Right renal pelvis (tissue), 4 donors: ENCODE measurements at regions not wholly inside any gene's neighbourhood (a gene's known extent, or its start where the extent isn't known, plus 50 kb on each side); places are given as distances from the start of the nearest gene placed in this dataset.
"Not testable (repeated sequence)": the region's sequence is repeated elsewhere in the genome, so short reads cannot be mapped to it uniquely, and the experiment has no call there.

Experiments
- DNase-seq, 4 donors: peaks; one replicate each; pipeline ENCODE4 v3.0.0-alpha.2; 2013; ENCODE audit warnings: low read depth in 4 of 4, low spot score in 3 of 4, missing footprints in 1 of 4

DNA sequence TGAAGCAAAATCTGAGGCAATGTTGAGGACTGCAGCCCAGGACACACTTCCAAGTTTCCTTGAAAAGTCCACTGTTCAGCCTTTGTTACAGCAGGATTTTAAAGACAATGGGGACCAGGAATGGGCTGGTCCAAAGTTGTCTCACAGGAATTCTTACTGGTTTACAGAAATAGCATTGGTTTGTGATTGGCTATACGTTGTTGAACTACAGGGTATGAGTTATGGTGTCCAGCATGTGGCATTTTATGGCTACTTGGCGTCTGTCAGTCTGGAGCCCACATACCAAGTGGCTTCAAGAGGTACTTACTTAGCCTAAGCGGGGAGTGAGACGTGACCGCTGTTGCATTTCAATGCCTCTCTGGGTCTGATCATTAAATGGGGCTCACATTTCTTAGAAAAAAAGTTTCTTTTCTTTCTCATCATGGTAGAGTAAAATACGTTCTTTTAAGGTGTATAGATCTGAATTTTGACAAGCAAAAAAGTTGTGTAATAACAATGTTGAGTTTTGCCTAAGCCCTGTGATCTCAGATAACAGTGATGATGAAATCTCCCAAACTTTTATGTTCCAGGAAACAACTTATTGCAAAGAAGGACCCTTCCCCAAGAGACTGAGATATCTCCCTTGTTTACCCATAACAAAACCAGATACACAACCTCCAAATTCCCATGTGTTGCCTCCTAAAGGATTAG is 100.0 kb upstream of the TRIM24 start:
- no peak for DNase-seq

DNA sequence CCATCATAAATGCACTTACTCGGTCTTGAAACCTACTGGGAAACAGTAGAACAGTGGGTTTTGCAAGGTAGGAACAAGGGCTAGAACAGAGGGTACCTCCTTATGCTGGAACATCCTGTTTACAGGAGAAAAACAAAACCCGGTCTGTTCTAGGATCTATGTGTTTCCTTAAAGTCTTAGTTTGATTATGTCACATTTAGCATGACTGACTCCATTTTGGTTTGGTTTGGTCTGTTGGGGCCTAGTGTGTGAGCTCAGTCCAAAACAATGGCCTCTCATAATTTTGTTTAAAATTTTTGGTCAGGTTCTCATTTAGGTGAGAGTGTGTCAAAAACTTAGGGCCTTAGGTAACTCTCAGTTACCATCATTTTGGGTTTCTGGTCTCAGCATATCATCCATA is 96.3 kb upstream of the TRIM24 start:
- DNase-seq = no peak

DNA sequence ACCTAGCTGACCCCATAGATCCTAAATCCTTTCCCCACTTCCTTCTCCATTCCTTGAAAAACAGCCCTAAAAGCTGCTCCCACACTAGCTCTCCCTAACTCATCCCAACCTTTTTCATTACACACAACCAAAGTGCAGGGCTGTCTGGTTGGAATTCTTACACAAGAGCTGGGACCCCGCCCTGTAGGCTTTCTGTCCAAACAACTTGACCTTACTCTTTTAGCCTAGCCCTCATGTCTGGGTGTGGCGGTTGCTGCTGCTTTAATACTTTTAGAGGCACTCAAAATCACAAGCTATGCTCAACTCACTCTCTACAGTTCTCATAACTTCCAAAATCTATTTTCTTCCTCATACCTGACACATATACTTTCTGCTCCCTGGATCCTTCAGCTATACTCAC is 93.9 kb upstream of the TRIM24 start:
- DNase-seq = not testable (repeated sequence)

DNA sequence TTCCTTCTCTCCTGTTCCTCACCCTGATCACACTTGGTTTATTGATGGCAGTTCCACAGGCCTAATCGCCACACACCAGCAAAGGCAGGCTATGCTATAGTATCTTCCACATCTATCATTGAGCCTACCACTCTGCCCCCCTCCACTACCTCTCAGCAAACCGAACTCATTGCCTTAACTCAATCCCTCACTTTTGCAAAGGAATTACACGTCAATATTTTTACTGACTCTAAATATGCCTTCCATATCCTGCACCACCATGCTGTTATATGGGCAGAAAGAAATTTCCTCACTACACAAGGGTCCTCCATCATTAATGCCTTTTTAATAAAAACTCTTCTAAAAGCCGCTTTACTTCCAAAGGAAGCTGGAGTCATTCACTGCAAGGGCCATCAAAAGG is 93.4 kb upstream of the TRIM24 start:
- DNase-seq = not testable (repeated sequence)

DNA sequence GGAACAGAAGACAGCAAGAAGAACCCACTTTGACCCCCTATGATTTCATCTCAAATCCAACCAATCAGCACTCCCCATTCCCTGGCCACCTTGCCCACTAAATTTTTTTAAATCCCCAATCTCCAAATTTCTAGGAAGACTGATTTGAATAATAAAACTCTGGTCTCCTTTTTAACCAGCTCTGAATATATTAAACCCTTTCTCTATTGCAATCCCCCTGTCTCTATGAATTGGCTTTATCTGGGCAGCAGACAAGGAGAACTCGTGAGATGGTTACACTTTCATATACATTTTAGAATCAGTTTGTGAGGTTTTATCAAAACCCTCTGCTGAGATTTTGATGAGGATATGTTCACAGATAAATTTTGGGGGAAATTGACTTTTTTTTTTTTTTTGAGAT is 90.3 kb upstream of the TRIM24 start:
- DNase-seq = no peak

DNA sequence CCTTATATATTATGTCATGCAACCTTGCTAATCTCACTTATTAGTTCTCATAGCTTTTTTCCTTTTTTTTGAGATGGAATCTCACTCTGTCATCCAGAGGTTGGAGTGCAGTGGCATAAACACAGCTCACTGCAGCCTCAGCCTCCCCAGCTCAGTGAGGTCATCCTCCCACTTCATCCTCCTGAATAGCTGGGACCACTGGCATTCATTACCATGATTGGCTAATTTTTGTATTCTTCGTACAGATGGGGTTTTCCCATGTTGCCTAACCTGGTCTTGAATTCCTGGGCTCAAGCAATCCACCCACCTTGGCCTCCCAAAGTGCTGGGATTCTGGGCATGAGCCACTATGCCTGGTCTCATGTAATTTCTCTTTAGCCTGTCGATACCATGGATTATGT is 89.1 kb upstream of the TRIM24 start:
- DNase-seq = no peak

DNA sequence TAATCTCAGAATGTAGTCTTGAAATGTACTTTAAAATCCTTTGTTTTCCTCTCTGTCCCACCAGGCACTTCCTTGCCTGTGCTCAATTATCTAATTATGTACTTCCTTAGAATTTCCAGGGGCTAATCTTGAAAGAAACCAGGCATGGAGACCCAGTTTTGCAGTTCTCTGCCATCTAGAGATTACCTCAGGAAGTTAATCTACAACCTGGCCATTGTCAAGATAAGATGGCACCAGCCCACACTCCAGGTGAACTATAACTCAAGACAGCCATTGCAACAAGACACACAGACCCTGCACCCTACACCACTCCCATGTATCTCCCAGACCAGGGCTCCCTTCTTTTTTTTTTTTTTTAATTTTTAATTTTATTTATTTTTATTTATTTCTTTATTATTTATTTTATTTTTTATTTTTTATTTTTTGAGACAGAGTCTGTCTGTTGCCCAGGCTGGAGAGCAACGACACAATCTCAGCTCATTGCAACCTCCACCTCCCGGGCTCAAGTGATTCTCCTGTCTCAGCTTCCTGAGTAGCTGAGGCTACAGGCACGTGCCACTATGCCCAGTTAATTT is 85.9 kb upstream of the TRIM24 start:
- DNase-seq = no peak

DNA sequence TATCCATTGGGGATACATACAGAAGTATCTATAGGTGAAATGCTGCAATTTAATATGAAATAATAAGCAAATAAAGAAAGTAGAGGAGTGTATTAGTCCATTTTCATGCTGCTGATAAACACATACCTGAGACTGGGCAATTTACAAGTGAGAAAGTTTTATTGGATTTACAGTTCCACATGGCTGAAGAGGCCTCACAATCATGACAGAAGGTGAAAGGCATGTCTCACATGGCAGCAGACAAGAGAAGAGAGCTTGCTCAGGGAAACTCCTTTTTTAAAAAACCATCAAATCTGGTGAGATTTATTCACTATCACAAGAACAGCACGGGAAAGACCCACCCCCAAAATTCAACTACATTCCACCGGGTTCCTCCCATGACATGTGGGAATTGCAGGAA is 82.8 kb upstream of the TRIM24 start:
- DNase-seq = no peak

DNA sequence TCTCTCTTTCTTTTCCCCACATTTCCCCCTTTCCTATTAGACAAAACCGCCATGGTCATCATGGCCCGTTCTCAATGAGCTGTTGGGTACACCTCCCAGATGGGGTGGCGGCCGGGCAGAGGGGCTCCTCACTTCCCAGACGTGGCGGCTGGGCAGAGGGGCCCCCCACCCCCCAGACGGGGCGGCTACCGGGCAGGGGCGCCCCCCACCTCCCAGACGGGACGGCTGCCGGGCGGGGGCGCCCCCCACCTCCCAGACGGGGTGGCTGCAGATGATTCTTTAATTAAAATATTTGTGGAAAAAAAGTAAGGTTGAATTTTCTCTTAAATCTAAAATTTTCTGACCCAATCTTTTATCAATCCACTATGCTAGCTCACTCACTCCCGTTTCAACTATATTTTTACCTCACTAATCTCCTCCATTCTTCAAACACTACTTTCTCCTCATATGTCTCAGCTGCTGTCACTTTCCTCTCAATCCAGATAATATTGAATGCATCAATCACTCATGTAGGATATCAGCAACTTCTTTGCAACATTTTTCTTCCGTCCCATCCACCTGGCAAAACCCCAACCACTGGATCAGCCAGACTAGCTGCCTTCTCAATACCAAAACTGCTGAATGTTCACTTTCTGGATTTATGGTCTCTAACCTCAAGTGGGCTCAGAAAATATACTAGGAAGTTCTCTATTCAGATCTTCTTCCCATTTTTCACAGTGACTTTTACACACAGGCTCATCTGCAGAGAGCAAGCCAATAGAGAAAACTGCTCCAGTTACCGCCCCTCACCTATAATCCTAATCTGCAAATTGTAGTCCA is 81.1 kb upstream of the TRIM24 start:
- no peak for DNase-seq

DNA sequence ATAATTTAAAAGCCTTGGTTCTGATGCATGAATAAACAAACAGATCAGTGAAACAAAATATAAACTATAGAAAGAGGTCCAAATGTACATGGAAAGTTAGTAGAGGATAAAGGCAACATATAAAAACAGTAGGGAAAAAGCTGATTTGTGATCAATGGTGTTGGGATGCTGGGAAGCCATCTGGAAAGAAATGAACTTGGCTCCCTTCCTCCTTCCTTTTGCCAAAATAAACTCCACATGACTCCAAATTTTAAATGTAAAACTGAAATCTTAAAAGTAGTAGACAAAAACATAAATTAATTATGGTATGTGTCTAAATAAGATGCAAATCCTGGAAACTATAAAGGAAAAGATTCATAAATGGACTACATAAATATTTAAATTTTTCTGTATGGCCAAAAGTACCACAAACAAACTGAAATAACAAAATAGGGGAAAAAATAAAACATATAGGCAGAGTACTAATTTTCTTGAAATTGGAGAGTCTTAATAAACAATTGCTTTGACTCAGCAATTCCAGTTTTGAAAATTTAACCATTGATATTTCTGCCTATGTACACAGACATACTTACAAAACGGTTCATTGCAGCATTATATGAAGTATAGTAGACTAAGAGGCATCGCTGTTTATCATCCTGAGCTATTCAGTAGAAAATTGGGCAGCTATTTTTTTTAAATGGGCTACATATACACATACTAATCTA is 77.0 kb upstream of the TRIM24 start:
- peak in 3 of 4 donors; percentile 15 to 37 (median 16) for DNase-seq

DNA sequence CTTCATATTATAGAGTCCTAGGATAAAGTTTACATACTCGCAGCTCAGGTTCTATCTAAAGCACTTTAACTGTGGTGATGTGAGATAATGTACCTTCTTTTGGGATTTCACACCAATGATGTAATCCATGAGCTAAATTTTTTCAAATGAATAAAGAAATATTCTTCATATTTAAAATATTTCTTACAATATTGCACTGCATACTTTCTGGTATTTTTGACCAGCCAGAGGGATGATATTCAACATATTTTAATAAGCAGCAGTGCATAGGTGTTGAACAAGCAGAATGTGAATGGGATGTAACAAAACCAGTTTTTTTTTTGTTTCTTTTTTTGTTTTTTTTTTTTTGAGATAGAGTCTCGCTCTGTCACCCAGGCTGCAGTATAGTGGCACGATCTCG is 73.2 kb upstream of the TRIM24 start:
- no peak for DNase-seq

DNA sequence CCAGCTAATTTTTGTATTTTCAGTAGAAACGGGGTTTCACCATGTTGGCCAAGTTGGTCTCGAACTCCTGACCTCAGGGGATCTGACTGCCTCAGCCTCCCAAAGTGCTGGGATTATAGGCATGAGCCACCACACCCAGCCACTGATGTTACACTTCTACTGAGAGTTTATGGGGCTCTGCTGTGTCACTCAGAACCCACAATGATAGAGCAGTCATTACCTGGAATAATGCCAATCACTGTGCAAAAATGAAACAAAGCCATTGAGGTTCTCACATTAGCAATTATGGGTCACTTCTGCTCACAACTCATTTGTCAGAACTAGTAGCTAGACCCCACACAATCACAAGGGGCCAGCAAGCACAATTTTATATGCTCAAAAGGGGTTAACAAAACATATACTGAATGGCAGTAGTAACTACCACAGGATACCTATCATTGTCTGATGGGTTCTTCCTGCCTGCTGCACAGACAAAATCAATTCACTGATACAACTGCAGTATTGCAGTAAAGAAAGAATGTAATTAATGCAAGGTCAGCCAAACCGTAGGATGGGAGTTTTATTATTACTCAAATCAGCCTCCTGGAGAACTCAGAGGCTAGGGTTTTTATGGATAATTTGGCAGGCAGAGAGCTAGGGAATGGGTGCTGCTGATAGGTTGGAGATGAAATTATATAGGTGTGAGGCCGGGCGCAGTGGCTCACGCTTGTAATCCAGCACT is 72.1 kb upstream of the TRIM24 start:
- no peak for DNase-seq

DNA sequence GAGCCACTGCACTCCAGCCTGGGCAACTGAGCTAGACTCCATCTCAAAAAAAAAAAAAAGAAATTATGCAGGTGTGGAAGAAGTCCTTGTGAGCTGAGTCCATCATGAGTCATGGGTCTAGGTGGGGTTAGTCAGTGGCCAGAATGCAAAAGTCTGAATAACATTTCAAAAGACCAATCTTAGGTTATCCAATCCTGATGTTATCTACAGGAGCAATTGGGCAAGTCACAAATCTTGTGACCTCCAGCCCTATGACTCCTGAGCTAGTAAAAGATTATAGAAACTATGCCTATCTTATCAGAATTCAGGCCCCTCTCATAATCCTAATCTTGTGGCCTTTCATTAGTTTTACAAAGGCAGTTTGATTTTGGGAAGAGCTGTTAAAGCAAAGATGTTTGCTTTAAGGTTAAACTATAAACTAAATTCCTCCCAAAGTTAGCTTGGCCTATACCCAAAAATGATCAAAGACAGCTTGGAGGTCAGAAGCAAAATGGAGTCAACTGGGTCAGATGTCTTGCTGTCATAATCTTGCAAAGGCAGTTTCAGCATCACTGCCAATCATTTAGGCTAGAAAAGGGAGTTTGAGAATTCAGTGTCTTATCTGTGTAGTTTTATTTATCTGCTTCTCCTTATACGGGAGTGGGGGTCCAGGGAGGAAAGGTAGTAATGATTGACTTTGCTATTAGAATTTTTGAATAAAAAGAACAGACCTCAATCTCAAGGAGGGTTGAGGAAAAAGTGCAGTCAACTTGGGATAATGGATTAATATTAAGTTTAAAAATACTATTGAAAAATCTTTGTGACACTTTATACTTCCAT is 71.2 kb upstream of the TRIM24 start:
- no peak for DNase-seq

DNA sequence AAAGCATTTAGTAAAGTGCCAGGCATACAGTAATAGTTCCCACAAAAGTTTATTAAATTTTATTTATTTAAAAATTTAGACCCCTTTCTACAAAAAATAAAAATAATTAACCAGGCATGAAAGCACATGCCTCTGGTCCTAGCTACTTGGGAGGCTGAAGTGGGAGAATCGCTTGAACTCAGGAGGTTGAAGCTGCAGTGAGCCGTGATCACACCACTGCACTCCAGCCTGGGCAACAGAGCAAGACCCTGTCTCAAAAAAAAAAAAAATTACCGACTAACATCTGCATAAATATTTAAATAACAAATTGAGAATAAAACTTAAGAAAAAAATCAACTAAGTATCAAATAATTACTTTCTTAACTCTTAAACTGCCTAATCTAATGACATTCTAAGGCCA is 64.3 kb upstream of the TRIM24 start:
- no peak for DNase-seq

DNA sequence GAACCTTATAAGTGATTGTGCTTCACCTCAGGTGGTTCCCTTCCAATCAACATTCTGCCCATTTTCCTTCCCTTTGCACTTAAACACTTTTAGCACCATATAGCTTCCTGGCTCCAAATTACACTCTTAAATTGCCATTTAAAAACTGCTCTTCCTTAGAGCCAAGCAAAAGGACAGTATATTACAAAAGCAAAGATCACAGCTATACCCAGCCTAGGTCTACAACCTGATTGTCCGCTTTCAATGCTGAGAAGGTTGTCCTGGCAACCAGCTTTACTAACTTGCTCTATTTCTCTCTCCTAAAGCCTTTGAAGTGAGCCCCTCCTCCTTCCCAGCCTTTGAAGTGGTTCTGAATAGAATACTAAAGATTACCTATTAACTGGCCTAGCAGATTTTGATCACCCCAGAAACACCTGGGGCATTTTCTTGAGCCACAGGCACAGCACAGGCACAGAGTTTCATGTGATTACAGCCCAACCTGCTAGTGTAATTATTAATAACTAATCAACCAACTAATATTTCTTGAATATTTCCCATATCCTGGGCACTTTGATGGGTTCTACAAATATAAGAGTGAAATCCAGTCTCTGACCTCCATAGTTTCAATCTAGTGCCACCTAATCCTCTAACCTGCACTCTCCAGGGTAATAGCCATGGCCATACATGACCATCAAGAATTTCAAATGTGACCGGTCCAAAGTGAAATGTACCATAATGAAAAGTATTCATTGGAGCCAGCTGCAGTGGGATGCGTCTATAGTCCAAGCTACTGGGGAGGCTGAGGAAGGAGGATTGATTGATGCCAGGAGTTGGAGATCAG is 63.6 kb upstream of the TRIM24 start:
- peak; percentile 37 to 80 (median 70) for DNase-seq

DNA sequence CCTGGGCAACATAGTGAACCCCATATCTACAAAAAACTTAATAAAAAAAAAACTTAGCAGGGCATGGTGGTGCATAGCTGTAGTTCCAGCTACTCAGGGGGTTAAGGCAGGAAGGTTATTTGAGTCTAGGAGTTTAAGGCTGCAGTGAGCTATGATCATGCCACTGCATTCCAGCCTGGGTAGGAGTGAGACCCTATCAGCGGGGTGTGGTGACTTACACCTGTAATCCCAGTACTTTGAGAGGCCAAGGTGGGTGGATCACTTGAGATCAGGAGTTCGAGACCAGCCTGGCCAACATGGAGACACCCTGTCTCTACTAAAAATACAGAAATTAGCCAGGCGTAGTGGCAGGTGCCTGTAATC is 63.0 kb upstream of the TRIM24 start:
- not testable (repeated sequence) for DNase-seq

DNA sequence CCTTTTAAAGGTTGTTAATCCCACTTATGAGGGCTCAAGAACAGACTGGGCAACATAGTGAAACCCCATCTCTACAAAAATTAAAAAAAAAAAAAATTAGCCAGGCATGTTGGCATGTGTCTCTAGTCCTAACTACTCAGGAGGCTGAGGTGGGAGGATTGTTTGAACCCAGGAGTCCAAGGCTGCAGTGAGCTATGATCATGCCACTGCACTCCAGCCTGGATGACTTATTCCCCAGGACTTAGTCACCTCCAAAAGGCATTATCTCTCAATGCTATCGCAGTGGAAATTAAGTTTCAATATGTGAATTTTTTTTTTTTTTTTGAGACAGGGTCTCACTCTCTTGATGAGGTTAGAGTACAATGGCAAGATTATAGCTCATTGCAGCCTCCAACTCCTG is 61.2 kb upstream of the TRIM24 start:
- DNase-seq = no peak

DNA sequence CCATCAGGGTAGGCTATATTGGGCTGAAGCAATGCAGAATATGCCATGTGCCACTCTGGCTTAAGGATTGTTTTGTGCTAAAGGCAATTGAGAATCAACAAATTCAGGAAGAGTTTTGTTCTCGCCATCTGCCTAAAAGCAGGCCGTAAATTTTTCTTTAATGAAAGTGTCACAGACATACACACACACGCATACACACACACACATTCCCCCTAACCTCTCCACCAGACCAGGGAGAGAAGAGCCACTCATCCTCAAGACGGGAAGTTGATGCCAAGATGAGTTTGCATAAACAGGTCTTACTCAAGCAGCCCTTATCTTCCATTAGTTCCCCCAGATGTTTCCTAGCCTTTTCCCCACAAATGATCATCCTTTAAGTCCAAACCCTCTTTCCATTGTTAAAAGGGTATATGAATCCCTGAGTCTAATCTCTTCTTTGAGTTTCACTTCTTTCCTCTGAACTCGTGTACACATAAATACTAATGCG is 59.6 kb upstream of the TRIM24 start:
- no peak for DNase-seq

DNA sequence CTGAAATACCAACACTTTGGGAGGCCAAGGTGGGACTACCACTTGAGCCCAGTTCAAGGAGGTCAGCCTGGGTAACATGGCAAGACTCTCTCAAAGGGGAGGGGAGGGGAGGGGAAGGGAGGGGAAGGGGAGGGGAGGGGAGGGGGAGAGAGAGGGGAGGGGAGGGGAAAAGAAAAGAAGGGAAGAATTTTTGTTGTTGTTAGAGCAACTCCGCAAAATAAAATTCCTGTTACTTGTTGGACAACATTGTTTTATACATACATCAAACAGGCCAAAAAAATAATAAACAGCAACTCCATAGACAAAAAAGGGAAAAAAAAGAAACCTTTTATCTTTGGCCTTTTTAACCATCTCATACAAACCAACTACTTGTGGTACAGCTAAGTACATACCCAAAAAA is 57.3 kb upstream of the TRIM24 start:
- no peak for DNase-seq
